HG02884 (cell line): ENCODE measurements at regions not wholly inside any gene's neighbourhood (a gene's known extent, or its start where the extent isn't known, plus 50 kb on each side); places are given as distances from the start of the nearest gene placed in this dataset.
A peak's percentile ranks its signal among the peaks of the same experiment; 100 is the strongest.

Experiments
- ATAC-seq: cut with Tn5 transposase; IDR thresholded peaks from one replicate; pipeline ENCODE4 v1.9.1; 2021; ENCODE audit warnings: mild to moderate bottlenecking, moderate library complexity; ENCODE audit not compliant: unreplicated experiment

GRCh38 chr3:120544361-120544760, 51.8 kb upstream of the NDUFB4 start:
- ATAC-seq = no peak

- ATAC-seq = no peak
Observed at GRCh38 chr3:120536642-120537041, 59.5 kb upstream of the NDUFB4 start.

- no peak for ATAC-seq
Observed at GRCh38 chr3:120532969-120533368, 63.2 kb upstream of the NDUFB4 start.

- no peak for ATAC-seq
Observed at GRCh38 chr3:120528163-120528562, 68.0 kb upstream of the NDUFB4 start.

- no peak for ATAC-seq
Observed at GRCh38 chr3:120526011-120526870, 69.9 kb upstream of the NDUFB4 start.

- no peak for ATAC-seq
Observed at GRCh38 chr3:120524171-120524923, 71.8 kb upstream of the NDUFB4 start.

GRCh38 chr3:120516136-120516535, 65.3 kb upstream of the FSTL1 start:
- ATAC-seq = no peak

GRCh38 chr3:120512655-120513054, 61.9 kb upstream of the FSTL1 start:
- no peak for ATAC-seq

GRCh38 chr3:120506828-120507774, 56.3 kb upstream of the FSTL1 start:
- ATAC-seq = peak; percentile 59

- no peak for ATAC-seq
Observed at GRCh38 chr3:120506076-120506827, 55.5 kb upstream of the FSTL1 start.

GRCh38 chr3:120503727-120504616, 53.2 kb upstream of the FSTL1 start:
- no peak for ATAC-seq

GRCh38 chr3:120502116-120502515, 51.3 kb upstream of the FSTL1 start:
- no peak for ATAC-seq
